ENCODE measurements at regions not wholly inside any gene's neighbourhood (a gene's known extent, or its start where the extent isn't known, plus 50 kb on each side); places are given as distances from the start of the nearest gene placed in this dataset.

DNA sequence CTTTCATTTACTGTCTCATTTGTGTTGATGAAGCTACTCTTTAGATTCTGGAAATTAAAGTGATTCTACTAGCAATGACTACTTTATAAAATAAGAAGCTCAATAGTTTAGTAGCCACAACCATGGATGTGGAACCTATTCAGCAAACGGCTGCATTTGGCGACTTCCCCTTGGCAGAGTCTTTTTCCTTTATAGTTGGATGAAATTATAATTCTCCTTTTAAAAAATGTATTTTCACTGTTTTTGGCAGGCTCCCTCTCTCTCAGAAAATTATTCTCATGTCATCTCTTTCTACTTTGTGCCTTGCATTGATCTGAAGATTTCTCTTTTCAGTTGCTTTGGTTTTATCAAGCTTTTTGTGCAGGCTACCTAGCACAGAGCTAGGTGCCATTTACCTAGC is 50.6 kb upstream of the KCNN2 start:
- no peak for TF ChIP-seq CTCF (IDR thresholded peaks at IDR 0.05)
- no peak for TF ChIP-seq ZFX (IDR thresholded peaks at IDR 0.05; ENCODE audit: borderline replicate concordance)
